HCEC 1CT (cell line): ENCODE measurements at regions not wholly inside any gene's neighbourhood (a gene's known extent, or its start where the extent isn't known, plus 50 kb on each side); places are given as distances from the start of the nearest gene placed in this dataset.
A peak's percentile ranks its signal among the peaks of the same experiment; 100 is the strongest.

ENCODE experiments used
- DNase-seq: peaks from one replicate; pipeline ENCODE4 v3.0.0-alpha.2; 2017

GRCh38 chr12:127300075-127300474 lies 966.9 kb upstream of the TMEM132C start:
- DNase-seq: no peak

- no peak for DNase-seq
These were observed 966.2 kb upstream of the TMEM132C start for GRCh38 chr12:127300753-127301152.

- DNase-seq: no peak
These were observed 965.1 kb upstream of the TMEM132C start for GRCh38 chr12:127301876-127302275.

DNA sequence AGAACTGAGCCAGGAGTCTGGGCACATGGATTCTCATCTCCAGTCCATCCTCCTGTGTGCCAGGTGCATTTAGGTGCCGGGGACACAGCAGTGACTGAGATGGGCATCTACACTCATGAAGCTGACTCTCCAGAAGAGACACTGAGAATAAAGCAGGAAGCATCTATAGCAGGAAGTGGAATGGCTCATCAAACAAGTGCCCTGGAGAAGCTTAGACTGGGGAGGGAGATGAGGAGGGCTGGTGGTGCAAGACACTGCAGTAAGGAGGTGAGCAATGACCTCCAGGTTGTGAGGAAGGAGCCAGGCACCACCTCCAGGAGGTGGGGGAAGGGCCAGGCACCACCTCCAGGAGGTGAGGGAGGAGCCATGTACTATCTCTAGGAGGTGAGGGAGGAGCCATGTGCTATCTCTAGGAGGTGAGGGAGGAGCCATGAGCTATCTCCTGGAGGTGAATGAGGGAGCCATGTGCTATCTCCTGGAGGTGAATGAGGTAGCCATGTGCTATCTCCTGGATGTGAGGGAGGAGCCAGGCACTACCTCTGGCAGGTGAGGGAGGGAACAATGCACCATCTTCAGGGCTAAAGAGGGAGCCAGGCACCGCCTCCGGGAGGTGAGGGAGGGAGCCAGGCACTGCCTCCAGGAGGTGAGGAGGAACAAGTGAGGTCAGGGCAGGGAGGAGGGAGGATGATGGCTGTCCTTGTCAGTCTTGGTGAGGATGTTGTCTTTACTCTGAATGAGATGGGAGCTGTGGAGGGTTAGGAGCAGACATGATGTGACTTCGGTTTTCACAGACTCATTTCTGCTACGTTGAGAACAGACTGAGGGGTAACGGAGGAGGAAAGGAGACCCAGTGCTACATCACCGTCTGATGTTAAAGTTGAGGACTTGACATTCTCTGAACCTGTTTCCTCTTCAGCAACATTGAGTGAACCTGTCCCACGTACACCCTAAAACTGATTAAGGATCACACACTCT lies 961.9 kb upstream of the TMEM132C start:
- no peak for DNase-seq

DNA sequence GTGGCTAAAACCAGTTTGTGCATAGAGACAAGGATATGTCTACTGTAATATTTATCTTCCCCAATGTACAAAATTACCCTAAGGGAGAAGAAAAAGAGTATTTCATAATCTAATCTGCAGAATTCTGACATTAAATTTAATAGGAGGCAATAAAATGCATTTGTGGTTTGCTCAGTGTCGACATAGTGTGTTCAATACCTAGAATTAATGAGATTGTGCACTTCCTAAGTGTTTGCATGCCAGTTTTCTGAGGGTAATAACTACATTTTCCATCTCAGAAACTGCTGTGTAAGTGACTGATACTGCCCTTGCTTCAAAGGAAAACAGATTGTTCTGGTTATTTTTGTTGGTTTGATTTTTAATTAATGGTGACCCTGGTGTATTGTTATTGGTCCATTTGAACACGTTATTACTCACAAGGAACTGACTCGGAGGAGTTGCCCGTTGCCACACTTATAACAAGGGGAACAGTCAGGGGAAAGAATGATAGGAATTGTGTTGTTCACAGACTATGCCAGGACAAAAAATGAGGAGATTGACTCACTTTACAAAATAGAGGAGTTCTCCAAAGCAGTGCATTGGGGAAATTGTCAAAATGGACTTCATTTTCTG lies 960.3 kb upstream of the TMEM132C start:
- DNase-seq: peak; percentile 67

GRCh38 chr12:127307528-127307927 lies 959.4 kb upstream of the TMEM132C start:
- DNase-seq: no peak

DNA sequence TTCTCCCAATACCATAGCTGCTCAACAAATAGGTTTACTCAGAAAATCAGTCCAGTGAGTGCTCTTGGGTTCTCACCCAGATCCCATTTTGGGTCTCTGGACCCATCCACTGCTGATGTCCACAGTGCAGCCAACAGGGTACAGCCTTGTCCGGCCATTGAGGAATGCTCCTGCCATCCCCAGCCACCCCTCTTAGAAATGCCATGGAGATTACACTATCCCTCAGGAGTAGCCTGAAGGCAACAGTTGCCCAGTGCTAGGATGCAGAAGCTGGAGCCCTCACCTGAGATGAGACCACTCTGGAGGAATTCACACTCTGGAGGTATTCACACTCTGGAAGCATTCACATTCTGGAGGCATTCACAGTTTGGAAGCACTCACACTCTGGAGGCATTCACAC lies 958.8 kb upstream of the TMEM132C start:
- DNase-seq: no peak

GRCh38 chr12:127310548-127310947 lies 956.4 kb upstream of the TMEM132C start:
- DNase-seq: no peak

DNA sequence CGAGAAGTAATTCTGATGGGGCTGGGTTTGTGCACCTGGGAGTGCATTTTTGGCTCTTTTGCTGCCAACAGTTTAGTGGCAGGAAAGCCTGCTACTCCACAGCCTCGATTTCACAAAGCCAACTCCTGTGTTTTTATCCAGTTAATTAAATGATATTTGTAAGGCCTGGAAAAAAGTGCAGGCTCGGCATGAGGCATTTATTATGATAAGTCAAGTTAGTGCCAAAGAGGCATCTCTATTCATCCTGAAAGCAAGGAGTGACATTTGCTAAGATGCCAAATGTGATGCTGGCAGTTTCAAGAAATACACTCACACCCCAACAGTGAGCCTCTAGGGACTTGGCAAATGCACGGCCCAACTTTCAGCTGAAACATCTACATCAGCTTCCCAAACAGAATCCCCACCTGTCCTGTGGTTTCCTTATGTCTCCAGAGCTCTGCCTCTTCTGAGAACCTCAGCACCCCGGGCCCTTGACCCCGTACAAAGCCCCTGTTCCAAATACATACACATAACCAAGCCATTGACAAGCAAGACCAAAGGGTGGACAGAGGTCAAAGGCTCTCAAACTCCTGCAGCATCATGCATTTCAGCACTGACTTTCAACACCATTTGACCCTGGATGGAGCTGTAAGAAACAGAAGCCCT lies 955.1 kb upstream of the TMEM132C start:
- DNase-seq: no peak

DNA sequence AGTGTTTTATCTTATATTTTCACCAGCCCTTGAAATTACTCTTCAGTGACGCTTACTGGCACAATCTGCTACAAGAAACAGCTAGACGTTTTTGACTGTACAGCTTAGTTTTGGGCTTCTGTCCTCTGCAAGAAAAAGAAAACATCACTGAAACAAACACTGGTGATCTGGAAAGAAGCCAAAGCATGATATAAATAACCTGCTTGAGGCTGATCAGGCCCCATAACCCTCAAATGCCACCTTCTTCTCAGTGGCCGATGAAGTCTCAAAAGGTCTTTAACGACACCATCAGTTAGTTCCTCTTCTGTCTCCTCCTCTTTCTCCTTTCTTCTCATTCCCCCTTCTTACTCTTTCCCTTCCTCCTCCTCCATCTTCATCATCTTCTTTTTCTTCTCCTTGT lies 942.3 kb upstream of the TMEM132C start:
- DNase-seq: no peak

DNA sequence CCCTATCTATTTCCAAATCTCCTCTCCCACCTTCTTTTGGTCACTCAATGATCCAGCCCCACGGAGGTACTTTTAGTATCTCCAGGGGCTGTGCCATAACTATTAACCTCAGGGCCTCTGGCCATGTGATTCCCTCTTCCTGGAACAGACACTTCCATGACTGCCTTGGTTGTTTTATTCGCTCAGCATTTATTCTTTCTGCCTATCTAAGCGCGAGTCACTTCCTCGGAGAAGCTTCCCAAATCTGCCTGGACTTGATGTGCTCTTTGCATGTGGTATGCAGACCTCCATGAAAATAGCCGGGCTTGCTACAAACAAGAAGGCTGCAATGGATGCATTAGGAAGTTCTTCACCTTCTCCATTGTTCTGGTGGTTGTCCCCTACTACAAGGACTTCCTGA lies 939.0 kb upstream of the TMEM132C start:
- no peak for DNase-seq

DNA sequence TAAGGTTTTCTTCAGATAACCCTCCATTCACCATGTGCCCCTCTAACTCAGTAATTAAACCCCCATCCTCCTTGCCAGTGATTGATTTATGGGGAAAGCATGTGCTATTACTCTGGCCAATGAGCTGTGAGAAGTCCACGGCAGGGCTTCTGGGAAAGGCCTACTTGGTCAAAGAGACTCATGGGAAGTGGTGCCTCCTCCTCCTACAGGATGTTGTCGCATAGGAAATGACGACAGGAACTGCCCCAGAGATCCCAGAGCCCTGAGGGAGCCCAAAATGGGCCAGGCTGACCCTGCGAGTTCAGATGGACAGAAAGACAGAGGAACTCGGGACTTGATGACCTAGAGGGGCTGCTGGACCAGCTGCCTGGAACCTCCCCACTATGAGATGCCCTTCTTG lies 938.1 kb upstream of the TMEM132C start:
- no peak for DNase-seq

DNA sequence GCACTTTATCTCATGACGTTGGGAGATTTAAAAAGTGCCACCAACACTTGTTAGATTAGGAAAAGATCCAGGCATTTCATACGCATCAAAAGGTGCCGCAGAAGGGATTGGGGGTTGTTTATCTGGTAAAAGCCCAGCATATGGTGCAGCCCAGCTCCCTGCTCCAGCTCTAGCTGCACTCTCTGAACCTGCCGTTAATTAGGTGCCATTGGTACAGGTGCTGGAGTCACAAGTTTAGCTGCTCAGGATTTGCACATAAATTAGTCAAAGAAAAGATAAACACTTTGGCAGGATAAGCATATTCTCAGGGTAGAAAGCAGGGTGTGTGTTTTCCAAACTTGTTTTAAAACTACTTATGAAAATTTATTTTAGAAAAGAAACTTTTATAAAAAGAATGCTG lies 932.6 kb upstream of the TMEM132C start:
- no peak for DNase-seq

DNA sequence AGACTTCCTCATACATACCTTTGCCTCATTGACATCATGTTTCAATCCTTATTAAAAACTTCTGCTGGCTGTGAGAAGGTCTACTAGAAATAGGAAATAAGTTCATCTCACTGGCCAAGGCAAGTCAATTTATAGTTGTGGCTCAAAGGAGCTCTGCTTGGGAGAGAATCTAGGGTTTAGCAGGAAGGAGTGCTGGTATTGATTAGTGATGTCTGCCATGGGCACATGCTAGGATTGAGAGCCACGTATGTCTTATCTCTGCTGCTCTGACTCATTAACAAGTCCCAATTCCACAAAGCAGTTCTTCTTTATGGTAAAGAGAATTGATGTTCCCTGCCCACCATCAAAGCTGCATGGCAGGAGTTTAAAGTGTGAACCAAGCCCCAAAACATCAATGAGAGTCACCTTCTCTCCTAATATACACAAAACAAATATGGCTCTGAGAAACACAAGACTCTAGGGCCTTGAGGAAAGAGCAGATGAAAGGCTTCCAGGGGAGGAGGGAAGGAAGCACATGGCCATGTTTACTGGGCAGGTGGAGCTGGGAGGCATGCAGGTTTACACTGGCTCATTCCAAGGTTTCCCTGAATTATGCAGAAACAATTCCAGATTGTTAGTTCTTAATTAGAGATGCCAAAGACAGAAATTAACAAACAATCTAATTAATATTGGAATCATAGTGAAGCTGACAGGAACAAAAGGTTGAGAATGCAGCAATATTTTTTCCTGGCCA lies 931.9 kb upstream of the TMEM132C start:
- no peak for DNase-seq

DNA sequence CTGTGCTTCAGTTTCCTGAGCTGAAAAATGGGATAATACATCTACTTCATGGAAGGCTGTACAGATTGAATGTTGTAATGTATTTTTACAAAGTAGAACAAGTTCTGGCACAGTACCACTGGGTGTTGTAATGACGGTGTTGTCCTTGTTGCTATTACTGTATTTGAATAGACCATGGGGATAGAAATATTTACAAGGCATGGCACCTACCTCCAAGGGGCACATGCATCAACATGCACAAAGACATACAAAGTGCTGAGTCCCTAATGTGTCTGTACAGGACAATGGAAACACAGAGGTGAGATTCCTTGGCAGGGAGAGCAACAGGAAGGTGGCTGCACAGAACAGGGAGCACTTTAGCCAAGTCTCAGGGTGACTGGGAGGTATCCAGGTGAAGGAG lies 930.6 kb upstream of the TMEM132C start:
- no peak for DNase-seq

GRCh38 chr12:127339065-127339464 lies 927.9 kb upstream of the TMEM132C start:
- no peak for DNase-seq

GRCh38 chr12:127340381-127340780 lies 926.6 kb upstream of the TMEM132C start:
- peak; percentile 68 for DNase-seq

DNA sequence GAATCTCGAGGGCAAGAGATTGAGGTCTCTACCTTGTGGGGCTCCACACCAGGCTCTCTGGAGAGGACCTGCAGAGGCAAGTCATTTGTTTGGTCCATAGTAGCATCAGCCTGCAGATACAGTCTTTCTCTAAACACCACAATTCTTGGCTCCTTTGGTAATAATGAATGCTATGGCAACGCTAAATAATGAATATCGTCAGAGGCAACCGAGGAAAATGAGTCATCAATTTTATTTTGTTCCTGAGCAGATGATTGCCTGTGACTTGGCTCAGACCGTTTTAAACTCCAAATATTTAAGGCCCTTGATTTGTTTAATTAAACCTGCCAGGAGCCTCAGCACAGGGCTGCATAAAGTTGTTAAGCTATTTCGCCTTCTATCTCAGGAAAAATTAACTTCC lies 924.1 kb upstream of the TMEM132C start:
- DNase-seq: peak; percentile 38

DNA sequence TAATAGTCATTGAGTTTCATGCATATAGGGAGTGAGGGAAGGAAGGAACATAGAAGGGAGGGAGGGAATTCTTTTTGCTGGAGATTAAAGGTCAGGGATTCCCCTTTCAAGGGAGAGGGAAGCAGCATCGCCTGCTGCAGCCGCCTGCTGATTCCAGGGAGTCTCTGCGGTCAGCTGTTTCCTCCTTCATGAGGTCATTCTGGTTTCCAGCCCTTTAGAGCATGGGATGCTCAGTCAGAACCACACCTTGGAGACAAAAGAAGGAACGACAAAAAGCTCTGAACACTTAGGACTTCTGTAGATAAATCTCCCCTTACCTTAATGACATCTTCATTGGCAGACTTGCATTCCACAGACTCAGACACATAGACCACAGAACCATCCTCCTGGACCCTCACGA lies 923.0 kb upstream of the TMEM132C start:
- DNase-seq: peak; percentile 27

- no peak for DNase-seq
These were observed 915.4 kb upstream of the TMEM132C start for GRCh38 chr12:127351481-127352010.

DNA sequence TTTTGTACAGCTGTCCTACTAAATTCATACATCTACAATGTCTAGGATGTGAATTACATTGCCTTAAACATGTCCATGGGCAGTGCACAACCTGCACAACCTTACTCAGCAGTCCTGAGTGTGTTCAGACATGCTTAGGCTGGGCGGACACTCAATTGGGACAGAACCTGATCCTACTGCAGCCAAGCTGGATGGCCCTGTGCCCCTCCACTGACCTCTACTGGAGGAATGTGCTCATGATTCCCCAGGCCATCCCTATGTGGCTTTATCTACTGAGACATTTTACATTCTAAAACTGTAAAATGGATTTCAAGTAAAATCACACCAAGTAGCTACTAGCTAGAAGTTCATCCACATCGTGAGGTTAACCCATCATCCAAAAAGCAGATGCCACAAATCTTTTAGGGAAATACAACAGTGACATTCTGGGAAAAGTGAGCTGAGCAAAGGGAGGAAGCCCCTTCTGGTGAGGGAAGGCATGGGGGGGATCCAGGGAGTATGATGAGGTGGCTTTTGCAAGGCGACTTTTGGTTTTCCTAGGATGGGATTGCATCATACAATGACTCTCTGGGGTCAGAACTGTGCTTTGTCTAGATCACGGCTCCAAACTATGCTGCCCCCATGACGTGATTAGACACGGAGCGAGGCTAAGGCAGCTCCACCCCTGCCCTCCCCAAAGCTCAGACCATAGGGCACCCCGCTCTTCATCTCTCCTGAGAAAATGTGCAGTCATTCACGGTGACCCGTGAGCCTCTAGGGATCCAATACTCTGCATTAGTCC lies 911.7 kb upstream of the TMEM132C start:
- DNase-seq: peak; percentile 40

DNA sequence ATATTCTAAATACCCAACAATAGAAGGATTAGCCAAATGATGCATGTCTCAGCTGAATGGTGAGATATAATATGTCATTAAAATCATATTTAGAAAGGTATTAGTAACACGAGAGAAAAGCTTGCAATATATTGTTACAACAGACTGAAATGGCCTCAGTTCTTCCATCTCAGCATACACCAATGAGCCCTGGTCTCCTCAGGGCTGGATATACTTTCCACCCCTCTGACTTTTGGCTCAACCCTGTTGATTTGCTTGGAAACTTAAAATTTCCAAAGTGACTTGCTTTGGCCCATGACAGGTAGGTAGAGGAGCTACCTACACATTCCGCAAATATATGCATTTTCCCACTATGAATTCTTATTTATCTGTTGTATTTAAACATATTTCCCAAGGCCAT lies 908.1 kb upstream of the TMEM132C start:
- no peak for DNase-seq
